T-cell (primary cell): ENCODE measurements at regions not wholly inside any gene's neighbourhood (a gene's known extent, or its start where the extent isn't known, plus 50 kb on each side); places are given as distances from the start of the nearest gene placed in this dataset.

Source experiments
- ATAC-seq, 4 experiments: fragments of 200-7000 bp in 3 of 4; fragments of 150-1000 bp in 1 of 4; cut with Tn5 transposase; replicated peaks in 1 of 4; 1 replicate in 3 of 4; 2 replicates in 1 of 4; pipeline ENCODE4 v1.10.0; 2021; ENCODE audit warnings: moderate library complexity in 3 of 4, mild to moderate bottlenecking in 2 of 4, moderate number of reproducible peaks in 1 of 4
- CTCF ChIA-PET, 2 donors: fragments of 300-600 bp; sonication (Branson Sonifier 250); formaldehyde crosslinking; loops; one replicate each; lab custom pipeline; 2022; ENCODE audit warnings: antibody characterized with exemption in 2 of 2; lab: Charles Lee
- POLR2A ChIA-PET, 2 donors: fragments of 300-600 bp; sonication (Branson Sonifier 250); formaldehyde crosslinking; loops; one replicate each; lab custom pipeline; 2022; ENCODE audit warnings: antibody characterized with exemption in 2 of 2; lab: Charles Lee
- DNase-seq, 35 experiments: peaks; one replicate each; pipeline versions ENCODE4 v3.0.0 to v3.0.0-alpha.2; 2013 to 2023
- H3K27ac ChIP-seq: one replicate; pipeline ENCODE4 v1.5.1; 2013; ENCODE audit warnings: low read length
- H3K27me3 ChIP-seq, 2 experiments: replicated peaks in 1 of 2; 1 replicate in 1 of 2; 2 replicates in 1 of 2; pipeline versions ENCODE4 v1.6.1 to v1.7.0; 2013; ENCODE audit warnings: low read length in 1 of 2, mixed read lengths in 1 of 2; ENCODE audit not compliant: control insufficient read depth in 2 of 2, insufficient read depth in 2 of 2; ENCODE audit errors: extremely low read depth in 1 of 2
- H3K36me3 ChIP-seq, 2 donors: 1 replicate in 1 of 2; 2 replicates in 1 of 2; pipeline versions ENCODE4 v1.6.1 to v1.7.0; 2013; ENCODE audit warnings: low read length in 1 of 2; ENCODE audit not compliant: control insufficient read depth in 2 of 2, insufficient read depth in 1 of 2; ENCODE audit errors: extremely low read depth in 1 of 2
- H3K4me1 ChIP-seq, 2 experiments: 1 replicate in 1 of 2; 2 replicates in 1 of 2; pipeline versions ENCODE4 v1.6.1 to v1.7.0; 2013; ENCODE audit warnings: low read length in 2 of 2, mixed read lengths in 1 of 2; ENCODE audit not compliant: insufficient read depth in 2 of 2, control insufficient read depth in 1 of 2; ENCODE audit errors: extremely low read depth in 1 of 2
- H3K4me3 ChIP-seq, 2 donors: 1 replicate in 1 of 2; 2 replicates in 1 of 2; pipeline versions ENCODE4 v1.5.1 to v1.7.0; 2013; ENCODE audit warnings: mild to moderate bottlenecking in 2 of 2, low read length in 1 of 2, moderate library complexity in 1 of 2; ENCODE audit not compliant: control insufficient read depth in 1 of 2; ENCODE audit errors: extremely low read depth in 1 of 2
- H3K9me3 ChIP-seq: 2 replicates; pipeline ENCODE4 v1.7.0; 2013
- H3K27ac Mint-ChIP-seq, 2 donors: one replicate each; pipeline ENCODE4 v1.8.0; 2020 to 2021; ENCODE audit warnings: mild to moderate bottlenecking in 2 of 2, mixed read lengths in 2 of 2
- H3K27me3 Mint-ChIP-seq, 2 donors: one replicate each; pipeline ENCODE4 v1.8.0; 2021 to 2022; ENCODE audit warnings: mixed read lengths in 2 of 2
- H3K36me3 Mint-ChIP-seq: one replicate; pipeline ENCODE4 v1.8.0; 2021; ENCODE audit warnings: mixed read lengths
- H3K4me1 Mint-ChIP-seq, 3 donors: one replicate each; pipeline ENCODE4 v1.8.0; 2020 to 2022; ENCODE audit warnings: mixed read lengths in 3 of 3, mild to moderate bottlenecking in 1 of 3
- H3K4me3 Mint-ChIP-seq, 3 donors: one replicate each; pipeline ENCODE4 v1.8.0; 2020 to 2022; ENCODE audit warnings: mild to moderate bottlenecking in 3 of 3, mixed read lengths in 3 of 3, moderate library complexity in 3 of 3
- H3K9me3 Mint-ChIP-seq, 3 donors: one replicate each; pipeline ENCODE4 v1.8.0; 2020 to 2022; ENCODE audit warnings: mixed read lengths in 3 of 3
- WGBS: methylation state at CpG from one replicate; pipeline ENCODE4 v1.1.5; 2013; ENCODE audit warnings: missing lambda C conversion rate; ENCODE audit not compliant: insufficient coverage; 5-methylcytosine and 5-hydroxymethylcytosine counted together

DNA sequence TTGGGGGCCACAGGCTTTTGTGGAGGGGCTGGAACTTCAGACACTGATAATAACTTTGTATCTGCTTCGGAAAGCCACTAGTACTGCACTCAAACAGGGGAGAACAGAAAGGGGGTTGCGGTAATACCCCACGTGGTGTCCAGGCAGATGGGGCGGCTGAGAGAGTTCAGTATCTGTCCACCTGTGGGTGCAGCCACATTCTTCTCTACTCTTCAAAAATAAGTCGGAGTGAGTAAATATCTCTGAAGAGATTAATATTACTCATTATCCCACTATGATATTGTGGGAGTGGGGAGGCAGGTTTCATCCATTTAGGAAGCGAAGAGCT is 102.1 kb upstream of the SSBP2 start:
- Mint-ChIP-seq H3K36me3 (no peaks in the 10 kb centered on the region), H3K27ac (peak overlapping the region; percentile 94 to 99), H3K9me3 (no peaks in the 10 kb centered on the region), H3K4me1 (peaks cover 43 to 55% (median 50%) of the 10 kb centered on the region in 3 donors), H3K27me3 (no peaks in the 10 kb centered on the region), H3K4me3 (peak overlapping the region; percentile 83 to 84 (median 84))
- no CpG with 5 or more reads among the region's 6 CpGs for WGBS
- Histone ChIP-seq H3K9me3 (no peaks in the 10 kb centered on the region), H3K4me3 (no peak overlapping the region), H3K27ac (peak overlapping the region; percentile 53), H3K27me3 (peaks cover 0 to 3% of the 10 kb centered on the region in 2 experiments), H3K36me3 (no peaks in the 10 kb centered on the region), H3K4me1 (peaks cover 20 to 31% of the 10 kb centered on the region in 2 experiments)
- no peak for ATAC-seq
- ChIA-PET CTCF (interaction anchor here (0.6 to 2.8 kb wide), 3 partner anchors 101 to 112 kb away, joined by 3 to 24 read pairs (median 4); partner anchors contain the start of gene SSBP2 (in 1 of the 2)), POLR2A (no interaction called here)
- DNase-seq = no peak

- H3K4me3 ChIP-seq = peak overlapping the region; percentile 58 to 84
- Mint-ChIP-seq H3K27ac (peak overlapping the region; percentile 94 to 99), H3K36me3 (no peaks in the 10 kb centered on the region), H3K4me3 (peak overlapping the region; percentile 83 to 84 (median 84)), H3K27me3 (no peaks in the 10 kb centered on the region), H3K4me1 (peaks cover 43 to 55% (median 50%) of the 10 kb centered on the region in 3 donors), H3K9me3 (no peaks in the 10 kb centered on the region)
- WGBS = 3% methylated on average over 14 of the region's 26 CpGs
- peak overlapping the region; percentile 65 for H3K27ac ChIP-seq
- H3K27me3 ChIP-seq = peaks cover 0 to 2% of the 10 kb centered on the region in 2 experiments
- ChIA-PET POLR2A (interaction anchor here (0.6 to 2.5 kb wide), 3 partner anchors 73 to 102 kb away, joined by 3 to 38 read pairs (median 5); partner anchors contain the start of gene SSBP2 (in 1 of the 2)), CTCF (interaction anchor here (0.6 to 2.8 kb wide), 9 partner anchors 10 to 426 kb away, joined by 3 to 24 read pairs (median 3); partner anchors contain the start of genes RPS23 (in 1 of the 2) and SSBP2 (in 1 of the 2))
- no peaks in the 10 kb centered on the region for H3K36me3 ChIP-seq
- DNase-seq = peak in 11 of 35 experiments; percentile 8 to 34 (median 17)
- no peaks in the 10 kb centered on the region for H3K9me3 ChIP-seq
- peaks cover 20 to 31% of the 10 kb centered on the region in 2 experiments for H3K4me1 ChIP-seq
- ATAC-seq = peak in 3 of 4 experiments; percentile 19 to 37 (median 21)
These were observed 101.6 kb upstream of the SSBP2 start for GRCh38 chr5:81852291-81853029.

DNA sequence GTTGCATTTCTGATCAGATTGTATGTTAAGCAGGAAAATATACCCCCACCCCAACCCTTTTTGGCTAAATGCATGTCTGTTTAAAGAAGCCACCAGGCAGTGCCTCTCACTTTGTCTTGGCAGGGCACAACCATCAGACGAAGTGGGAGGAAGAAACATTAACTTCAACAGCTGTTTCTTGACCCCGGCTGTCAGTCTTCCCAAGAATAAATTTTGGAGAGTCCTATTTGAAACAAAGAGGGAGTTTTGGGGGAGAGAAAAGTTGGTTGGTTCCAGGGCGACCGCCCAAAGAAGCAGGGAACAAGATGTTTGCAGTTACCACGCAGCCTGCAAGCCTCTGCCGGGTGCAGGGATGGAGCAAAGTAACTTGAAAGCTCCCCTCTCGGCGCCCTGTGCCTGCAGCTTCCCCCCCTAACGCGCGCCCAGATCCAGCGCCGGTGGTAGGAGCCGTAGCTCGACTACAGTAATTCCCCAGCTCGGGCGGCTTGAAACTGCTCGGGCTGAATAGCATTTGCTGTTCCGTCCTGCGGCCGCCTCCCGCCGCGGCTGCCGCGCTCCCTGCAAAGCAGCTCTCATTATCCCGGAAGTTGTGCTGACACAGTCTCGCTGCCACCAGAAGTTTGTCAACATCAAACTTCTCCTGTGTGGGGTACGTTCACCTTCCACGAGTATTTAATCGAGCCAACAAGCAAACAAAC is 100.7 kb upstream of the SSBP2 start:
- Histone ChIP-seq H3K4me1 (peaks cover 20 to 31% of the 10 kb centered on the region in 2 experiments), H3K27me3 (no peaks in the 10 kb centered on the region), H3K4me3 (peak overlapping the region; percentile 58 to 84), H3K36me3 (no peaks in the 10 kb centered on the region), H3K9me3 (no peaks in the 10 kb centered on the region), H3K27ac (peak overlapping the region; percentile 65)
- POLR2A ChIA-PET = interaction anchor here (0.6 to 2.5 kb wide), 4 partner anchors 72 to 116 kb away, joined by 3 to 38 read pairs (median 4); partner anchors contain the start of gene SSBP2 (in 1 of the 2)
- Mint-ChIP-seq H3K36me3 (no peaks in the 10 kb centered on the region), H3K27me3 (no peaks in the 10 kb centered on the region), H3K27ac (peak overlapping the region; percentile 98 to 99), H3K4me1 (peaks cover 40 to 49% (median 48%) of the 10 kb centered on the region in 3 donors), H3K9me3 (no peaks in the 10 kb centered on the region), H3K4me3 (peak overlapping the region; percentile 84 to 92 (median 91))
- WGBS = 0% methylated on average over 27 of the region's 31 CpGs
- CTCF ChIA-PET = interaction anchor here (0.6 to 2.8 kb wide), 12 partner anchors 11 to 427 kb away, joined by 3 to 24 read pairs (median 4); partner anchors contain the start of genes RPS23 (in 1 of the 2) and SSBP2 (in 1 of the 2)
- DNase-seq (peak; percentile 78 to 94 (median 87)), ATAC-seq (peak; percentile 89 to 93 (median 90))

DNA sequence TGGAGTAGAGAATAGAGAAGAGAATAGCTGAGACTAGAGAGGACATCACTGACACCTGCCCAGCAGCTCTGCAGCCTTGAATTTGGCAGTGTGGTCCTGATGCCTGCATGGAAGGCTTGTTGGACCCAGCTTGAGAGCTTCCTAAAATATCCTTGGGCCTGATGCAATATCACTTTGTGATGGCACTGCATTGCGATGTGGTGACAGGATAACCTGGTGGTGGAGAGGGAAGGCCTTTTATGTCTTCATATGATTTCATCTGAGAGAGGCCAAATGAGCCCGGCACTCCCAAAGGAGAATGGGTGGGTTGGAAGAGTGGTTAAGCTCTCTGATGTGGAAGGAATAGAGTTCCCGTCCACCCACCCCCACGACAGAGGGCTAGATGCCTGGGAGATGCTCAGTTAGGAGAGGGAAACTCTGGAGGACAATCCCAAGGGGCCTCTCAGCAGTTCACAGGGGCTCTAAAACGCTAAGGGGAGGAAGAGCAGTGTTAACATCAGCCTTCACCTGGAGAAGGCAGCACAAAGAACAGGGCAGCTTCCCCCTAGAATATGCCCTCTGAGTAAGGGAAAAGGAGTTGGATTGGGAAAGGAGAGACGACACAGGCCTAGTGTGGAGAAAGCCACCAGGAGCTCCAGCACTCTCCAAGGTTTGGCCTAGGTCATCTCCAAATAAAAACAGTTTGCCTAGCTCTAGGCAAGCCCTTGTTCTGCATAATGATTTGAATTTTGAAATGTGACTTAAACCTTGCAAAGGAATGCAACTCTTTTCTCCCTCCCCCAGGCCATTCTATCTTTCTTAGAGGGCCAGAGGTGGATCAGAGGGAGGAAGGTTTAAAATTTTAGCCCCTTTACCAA is 99.8 kb upstream of the SSBP2 start:
- Mint-ChIP-seq H3K27me3 (no peaks in the 10 kb centered on the region), H3K36me3 (no peaks in the 10 kb centered on the region), H3K4me1 (peaks cover 40 to 49% (median 48%) of the 10 kb centered on the region in 3 donors), H3K9me3 (no peaks in the 10 kb centered on the region), H3K27ac (peak overlapping the region; percentile 98 to 99), H3K4me3 (peak overlapping the region; percentile 84 to 92 (median 91))
- ChIA-PET CTCF (interaction anchor here (0.7 to 2.8 kb wide), 6 partner anchors 11 to 99 kb away, joined by 3 to 24 read pairs (median 4); partner anchors contain the start of gene SSBP2 (in 1 of the 2)), POLR2A (interaction anchor here (0.6 to 2.5 kb wide), 2 partner anchors 100 to 115 kb away, joined by 3 to 38 read pairs; partner anchors contain the start of gene SSBP2 (in 1 of the 2))
- WGBS = 86% methylated on average over 1 of the region's 6 CpGs
- H3K4me3 ChIP-seq = peak overlapping the region; percentile 58 to 84
- no peak for ATAC-seq
- H3K9me3 ChIP-seq = no peaks in the 10 kb centered on the region
- DNase-seq = no peak
- no peaks in the 10 kb centered on the region for H3K27me3 ChIP-seq
- peak overlapping the region; percentile 65 for H3K27ac ChIP-seq
- peaks cover 20 to 31% of the 10 kb centered on the region in 2 experiments for H3K4me1 ChIP-seq
- H3K36me3 ChIP-seq = no peaks in the 10 kb centered on the region

GRCh38 chr5:81849770-81850367 is 99.0 kb upstream of the SSBP2 start:
- POLR2A ChIA-PET = interaction anchor here in 1 of 2 donors (2.5 kb wide), 1 partner anchor 99 kb away, joined by 38 read pairs; the partner anchor contains the start of gene SSBP2
- no peaks in the 10 kb centered on the region for H3K9me3 Mint-ChIP-seq
- H3K36me3 Mint-ChIP-seq = no peaks in the 10 kb centered on the region
- WGBS = 100% methylated on average over 3 of the region's 4 CpGs
- ATAC-seq = no peak
- CTCF ChIA-PET = interaction anchor here (1.7 to 2.8 kb wide), 2 partner anchors 12 to 98 kb away, joined by 5 to 24 read pairs; partner anchors contain the start of gene SSBP2 (in 1 of the 2)
- H3K36me3 ChIP-seq = no peaks in the 10 kb centered on the region
- no peak overlapping the region for H3K4me3 ChIP-seq
- peaks cover 39 to 46% (median 42%) of the 10 kb centered on the region in 3 donors for H3K4me1 Mint-ChIP-seq
- no peaks in the 10 kb centered on the region for H3K9me3 ChIP-seq
- H3K27me3 Mint-ChIP-seq = no peaks in the 10 kb centered on the region
- no peak for DNase-seq
- peak overlapping the region; percentile 98 to 99 for H3K27ac Mint-ChIP-seq
- no peaks in the 10 kb centered on the region for H3K27me3 ChIP-seq
- peaks cover 20 to 31% of the 10 kb centered on the region in 2 experiments for H3K4me1 ChIP-seq
- no peak overlapping the region for H3K27ac ChIP-seq
- H3K4me3 Mint-ChIP-seq = peak overlapping the region in 2 of 3 donors; percentile 13 to 84
